ENCODE measurements at regions not wholly inside any gene's neighbourhood (a gene's known extent, or its start where the extent isn't known, plus 50 kb on each side); places are given as distances from the start of the nearest gene placed in this dataset.
"Not testable (repeated sequence)": the region's sequence is repeated elsewhere in the genome, so short reads cannot be mapped to it uniquely, and the experiment has no call there.

DNA sequence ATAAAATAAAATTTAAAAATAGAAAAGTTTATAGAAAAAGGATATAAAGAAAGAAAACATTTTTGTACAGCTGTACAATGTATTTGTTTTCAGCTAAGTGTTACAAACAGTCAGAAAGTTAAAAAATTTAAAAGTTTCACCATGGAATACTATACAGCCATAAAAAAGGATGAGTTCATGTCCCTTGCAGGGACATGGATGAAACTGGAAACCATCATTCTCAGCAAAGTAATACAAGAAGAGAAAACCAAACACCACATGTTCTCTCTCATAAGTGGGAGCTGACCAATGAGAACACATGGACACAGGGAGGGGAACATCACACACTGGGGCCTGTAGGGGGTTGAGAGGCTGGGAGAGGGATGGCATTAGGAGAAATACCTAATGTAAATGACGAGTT lies 229.9 kb upstream of the MCHR2 start:
- DNase-seq, result not testable (repeated sequence)

DNA sequence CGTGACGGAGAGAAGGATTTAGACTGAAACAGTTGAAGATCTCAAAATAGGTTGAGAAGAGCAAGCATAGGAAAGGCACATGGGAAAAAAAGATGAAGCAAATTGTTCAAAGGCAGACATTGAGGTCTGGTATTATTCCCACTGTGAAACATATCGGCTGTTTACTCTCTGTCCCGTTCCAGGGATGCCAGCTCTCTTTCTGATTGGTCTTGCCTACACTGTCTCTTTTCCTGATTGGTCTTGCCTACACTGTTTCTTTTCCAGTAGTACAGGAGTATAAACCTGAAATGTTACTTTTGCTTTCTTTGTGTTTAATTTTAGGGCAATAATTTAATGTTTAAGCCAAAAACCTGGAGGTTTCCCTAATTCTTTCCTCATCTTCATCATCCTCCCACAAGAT lies 226.5 kb upstream of the MCHR2 start:
- no peak for DNase-seq

DNA sequence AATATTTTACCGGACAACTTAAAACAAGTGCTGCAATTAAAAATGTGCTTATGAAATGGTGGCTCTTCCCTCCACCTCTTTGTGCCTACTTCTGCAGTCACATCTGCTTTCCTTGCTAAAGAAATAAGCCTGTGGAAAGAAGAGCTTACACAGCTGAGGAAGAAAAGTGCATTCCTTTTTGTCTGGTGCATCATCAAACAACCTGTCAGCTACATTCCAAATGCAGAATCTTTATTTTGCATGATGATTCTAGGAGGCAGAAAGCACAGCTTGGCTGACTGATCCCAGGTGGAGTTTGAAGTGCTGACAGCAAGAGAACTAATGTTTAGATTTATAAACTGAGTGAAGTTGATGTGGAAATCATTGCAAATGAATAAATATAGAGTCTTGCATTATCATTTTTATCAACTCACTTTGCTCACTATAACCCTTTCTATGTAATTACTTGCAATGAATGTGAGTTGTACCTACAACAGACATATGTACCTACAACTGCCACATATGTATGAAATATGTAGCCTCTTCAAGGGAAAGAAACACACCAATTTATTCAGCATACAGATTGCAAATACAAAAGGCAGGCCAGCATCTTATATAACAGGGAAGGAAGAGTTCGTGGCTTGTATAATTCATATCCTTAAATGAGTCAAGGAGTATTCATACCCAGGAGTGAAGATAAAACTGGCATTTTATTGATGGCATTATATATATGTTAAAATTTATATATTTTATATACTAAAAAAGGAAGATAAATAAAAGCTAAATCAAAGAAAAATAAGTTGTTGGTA lies 223.4 kb upstream of the MCHR2 start:
- DNase-seq, result no peak

DNA sequence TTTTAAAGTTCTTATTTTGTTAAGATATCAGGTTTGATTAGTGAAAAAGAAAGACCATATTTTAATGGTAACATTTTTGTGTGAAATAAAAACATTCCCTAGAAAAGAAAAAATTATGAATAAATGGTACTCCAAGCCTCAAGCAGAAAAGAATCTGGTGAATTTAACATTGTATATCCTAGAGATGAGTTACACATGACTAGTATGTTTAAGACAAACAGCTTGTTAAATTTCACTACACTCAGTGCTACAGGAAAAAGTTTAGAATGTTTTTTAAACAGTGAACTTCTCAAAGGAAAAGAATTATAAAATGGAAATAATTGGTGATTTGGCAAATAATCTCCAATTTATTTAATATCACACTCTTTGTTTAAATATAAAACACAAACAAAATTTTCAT lies 222.7 kb upstream of the MCHR2 start:
- DNase-seq, result no peak

DNA sequence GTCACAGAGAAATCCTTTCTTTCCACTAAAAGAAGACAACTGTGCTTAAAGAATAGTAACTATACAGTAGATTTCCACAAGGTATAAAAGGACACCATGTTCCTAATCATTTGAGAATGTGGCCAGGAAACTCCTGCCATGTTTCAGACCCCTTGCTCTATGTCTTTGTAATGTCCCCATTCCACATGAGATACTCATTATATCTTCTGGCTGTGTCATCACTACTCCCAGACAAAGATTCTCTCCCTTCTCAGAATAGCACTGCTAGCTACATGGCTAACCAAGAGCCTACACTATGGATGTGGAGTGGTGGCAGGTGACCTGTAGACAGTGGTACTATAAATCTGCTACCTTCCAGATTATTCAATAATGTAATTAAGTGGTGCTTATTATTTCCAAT lies 218.1 kb upstream of the MCHR2 start:
- DNase-seq, result no peak

DNA sequence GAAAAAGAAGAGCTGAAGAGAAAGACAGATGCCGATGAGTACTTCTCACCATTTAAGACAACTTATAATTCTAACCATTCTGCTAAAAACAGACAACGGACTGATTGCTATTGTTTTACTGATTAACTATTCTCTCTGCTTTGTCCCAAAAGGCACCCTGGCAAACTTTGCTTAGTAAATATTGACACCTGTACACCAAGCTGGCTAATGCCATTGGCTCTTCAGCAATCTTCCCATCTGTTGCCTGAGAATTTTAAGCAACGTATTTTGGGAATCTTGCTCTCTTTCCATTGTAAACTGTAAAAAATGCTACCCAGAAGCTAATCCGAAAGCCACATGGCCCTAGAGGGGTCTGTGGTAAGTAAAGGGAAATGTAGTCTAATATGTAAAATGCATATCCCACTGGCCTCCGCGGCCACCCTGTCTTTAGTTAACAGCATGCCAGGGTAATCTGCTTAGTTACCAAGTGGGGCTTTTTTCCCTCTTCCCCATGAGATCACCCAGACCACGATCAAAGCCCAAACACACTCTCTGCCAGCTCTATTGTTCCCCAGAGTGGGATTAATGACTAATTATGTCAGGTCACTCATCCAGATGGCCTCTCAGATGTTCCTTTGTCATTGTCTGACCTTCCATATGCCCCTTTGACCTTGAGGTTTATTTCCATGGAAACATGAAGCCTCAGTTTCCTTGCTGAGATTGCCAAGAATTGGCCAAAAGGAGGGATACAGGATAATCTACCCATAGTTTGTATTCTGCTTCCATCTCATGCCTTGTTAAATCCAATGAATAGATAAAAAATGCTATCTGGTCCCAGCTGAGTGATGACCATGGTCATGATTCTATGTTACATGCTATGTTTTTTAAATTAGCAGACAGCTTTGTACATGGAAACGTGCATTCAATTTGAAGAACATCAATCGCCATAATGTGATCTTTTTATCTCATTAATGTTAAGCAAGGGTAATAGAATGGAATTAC lies 216.4 kb upstream of the MCHR2 start:
- DNase-seq, result no peak

DNA sequence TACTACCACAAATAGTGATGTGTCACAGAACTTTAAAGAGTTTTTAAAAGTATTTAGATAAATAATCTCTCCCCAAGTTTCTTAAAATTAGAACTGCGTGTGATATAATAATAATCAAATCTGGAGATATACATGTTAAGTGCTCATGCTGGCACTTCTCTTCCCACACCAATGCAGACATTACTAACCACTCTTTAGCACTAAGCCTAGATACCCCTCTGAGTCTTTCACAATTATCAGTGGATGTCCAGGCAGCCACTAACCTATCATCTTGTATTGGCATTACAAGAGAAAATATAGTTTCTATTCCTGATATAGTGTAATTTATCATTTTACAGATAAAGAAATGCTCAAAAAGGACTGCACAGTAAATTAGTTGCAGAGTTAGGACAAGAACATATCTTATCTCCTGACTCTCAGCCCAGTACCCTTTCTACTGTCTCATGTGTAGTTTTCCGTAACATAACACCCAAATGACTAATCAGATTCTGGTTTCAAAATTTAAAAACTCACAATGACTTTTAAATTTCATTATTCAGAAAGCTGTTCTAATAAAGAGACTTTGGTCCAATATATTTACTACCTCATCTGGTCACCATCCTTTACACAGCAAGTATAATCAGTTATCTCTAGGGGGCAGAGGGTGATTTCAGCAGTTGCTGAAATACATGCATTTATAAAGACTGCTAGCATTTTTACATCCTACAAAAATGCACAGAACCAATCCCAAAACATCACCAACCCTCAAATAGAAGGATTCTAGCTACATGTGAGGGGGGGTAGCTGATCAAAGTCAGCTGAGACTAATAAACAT lies 215.5 kb upstream of the MCHR2 start:
- no peak for DNase-seq

DNA sequence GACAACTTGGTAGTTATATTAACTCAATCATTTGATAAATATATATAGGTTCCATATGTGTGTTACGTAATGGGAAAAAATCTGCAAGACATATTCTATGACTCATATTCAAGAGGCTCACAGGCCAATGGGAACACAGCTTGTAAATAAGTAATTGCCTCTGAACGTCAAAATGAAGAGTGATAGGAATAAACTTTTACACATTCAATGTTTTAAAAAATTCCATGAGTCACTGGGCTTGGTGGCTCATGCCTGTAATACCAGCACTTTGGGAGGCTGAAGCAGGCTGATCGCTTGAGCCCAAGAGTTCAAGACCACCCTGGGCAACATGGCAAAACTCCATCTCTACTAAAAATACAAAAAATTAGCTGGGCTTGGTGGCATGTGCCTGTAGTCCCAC lies 209.4 kb upstream of the MCHR2 start:
- DNase-seq, result no peak

DNA sequence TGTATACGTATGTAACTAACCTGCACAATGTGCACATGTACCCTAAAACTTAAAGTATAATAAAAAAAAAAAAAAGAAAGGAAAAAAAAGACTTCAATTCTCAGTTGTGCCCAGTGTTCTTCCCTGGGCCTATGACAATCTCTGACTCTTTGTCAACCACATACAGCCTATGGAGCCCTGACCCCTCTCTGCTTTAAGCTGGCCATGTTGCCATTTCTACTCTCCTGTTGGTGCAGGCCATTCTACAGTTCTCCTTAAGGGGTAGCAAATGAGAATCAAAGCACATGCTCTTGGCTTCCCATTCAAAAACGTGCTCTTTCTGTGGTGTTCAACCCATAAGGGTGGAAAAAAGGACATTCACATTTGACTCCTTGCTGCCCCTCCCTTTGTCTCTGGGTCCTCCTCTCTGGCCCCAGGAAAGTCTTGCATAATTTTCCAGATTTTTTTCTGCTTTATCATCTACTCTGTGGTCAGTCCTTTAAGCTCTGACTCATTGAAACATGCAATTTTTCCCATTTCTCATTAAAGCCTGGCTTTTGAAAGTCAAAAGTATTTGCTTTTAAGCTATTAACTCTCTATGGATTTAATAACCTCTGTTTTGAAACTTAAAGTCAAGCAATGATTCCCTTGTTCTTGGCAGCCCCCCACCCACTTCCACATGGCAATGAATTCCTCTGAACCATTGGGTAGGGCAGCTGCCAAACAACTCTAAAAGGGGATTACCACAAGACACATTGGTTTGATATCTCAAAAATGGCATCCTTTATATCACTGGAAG lies 208.6 kb upstream of the MCHR2 start:
- no peak for DNase-seq

DNA sequence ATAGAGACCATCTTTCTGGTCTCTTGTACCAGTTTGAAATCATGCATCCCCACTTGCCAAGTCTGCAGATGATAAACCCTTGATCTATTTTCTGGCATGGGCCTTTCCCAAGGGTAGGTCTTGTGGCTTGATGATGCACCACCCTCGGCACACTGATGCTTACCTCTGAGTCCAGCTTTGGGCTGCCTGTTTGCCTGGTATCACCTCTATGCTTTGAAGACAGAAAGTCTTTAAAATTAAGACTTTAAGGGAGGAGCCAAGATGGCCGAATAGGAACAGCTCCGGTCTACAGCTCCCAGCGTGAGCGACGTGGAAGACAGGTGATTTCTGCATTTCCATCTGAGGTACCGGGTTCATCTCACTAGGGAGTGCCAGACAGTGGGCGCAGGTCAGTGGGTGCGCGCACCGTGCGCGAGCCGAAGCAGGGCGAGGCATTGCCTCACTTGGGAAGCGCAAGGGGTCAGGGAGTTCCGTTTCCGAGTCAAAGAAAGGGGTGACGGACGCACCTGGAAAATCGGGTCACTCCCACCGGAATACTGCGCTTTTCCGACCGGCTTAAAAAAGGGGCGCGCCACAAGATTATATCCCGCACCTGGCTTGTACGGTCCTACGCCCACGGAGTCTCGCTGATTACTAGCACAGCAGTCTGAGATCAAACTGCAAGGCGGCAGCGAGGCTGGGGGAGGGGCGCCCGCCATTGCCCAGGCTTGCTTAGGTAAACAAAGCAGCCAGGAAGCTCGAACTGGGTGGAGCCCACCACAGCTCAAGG lies 202.4 kb upstream of the MCHR2 start:
- not testable (repeated sequence) for DNase-seq

DNA sequence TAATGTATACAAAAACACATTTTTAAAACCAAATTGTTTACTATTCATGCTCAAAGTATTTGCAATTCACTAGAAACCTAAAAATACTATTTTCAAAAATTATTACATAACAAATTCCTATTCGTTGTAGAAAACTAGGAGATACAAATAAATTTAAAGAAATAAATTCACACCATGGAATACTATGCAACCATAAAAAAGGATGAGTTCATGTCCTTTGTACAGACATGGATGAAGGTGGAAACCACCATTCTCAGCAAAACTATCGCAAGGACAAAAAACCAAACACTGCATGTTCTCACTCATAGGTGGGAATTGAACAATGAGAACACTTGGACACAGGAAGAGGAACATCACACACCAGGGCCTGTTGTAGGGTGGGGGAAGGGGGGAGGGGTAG lies 201.2 kb upstream of the MCHR2 start:
- DNase-seq, result not testable (repeated sequence)

DNA sequence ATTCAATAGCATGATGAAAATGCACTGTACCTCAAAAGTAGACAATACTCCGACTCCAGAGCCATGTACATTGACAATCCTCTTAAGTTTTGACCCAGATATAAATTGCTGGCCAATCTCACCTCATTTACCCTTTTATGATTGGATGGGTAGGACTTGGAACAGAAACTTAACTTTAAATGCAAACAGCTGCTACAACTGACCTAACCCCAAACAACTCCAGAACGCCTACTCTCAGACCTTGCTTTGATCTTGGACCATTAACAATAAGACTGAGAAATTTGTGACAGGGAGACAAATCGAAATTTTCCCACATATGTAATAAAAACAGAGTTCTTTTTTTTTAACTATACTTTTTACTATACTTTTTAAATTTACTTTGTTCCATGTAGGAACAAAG lies 200.5 kb upstream of the MCHR2 start:
- no peak for DNase-seq

DNA sequence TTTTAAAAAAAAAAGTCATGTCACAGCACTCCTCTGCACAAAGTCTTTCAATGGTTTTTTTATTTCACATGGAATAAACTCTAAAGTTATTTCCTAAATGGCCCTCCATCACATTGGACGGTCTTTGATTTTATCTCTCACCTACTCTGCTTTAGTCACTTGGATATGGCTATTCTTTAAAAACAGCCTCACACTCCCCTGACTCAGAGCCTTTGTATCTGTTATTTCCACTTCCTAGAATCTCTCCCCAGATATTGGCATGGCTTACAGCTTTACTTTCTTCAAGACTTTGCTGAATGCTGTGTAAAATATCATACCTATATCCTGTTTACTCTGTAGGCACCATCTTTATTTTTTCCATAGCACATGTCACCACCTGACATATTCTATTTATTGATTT lies 194.7 kb upstream of the MCHR2 start:
- no peak for DNase-seq

DNA sequence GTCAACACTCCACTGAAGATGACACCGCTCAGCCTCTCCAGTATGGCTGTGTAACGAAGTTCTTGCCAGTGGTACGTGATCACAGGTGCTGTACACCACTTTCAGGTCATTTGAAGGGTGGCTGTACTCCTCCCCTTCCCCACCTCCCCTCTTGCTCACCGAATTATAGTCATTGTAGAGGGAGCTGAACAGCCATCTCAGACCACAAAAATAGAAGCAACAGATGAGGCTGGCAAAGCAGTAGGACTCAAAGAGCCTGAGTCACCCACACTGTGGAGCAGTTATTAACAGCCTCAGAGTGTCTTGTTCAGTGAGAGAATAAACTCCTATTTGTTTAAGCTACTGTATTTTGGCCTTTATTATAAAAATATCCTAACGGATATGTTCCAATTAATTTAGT lies 192.5 kb upstream of the MCHR2 start:
- no peak for DNase-seq

DNA sequence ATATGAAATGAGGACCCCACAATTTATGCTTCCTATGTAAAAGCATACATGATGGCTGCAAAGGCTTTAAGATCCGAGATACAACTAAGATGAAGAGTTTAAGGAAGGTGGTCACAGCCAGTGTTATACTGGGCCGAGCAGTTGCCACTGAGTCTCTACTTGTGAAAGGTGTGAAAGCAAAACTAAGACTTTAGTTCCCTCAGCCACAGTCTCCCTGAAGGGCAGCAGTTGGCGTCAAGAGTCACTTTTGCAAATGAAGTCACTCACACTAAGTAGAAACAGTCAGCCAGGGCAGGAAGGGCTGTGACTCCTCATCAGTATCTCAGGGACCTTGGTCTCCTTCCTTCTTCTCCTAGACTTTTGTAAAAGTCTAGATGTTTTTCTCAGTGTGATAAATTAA lies 191.6 kb upstream of the MCHR2 start:
- no peak for DNase-seq

DNA sequence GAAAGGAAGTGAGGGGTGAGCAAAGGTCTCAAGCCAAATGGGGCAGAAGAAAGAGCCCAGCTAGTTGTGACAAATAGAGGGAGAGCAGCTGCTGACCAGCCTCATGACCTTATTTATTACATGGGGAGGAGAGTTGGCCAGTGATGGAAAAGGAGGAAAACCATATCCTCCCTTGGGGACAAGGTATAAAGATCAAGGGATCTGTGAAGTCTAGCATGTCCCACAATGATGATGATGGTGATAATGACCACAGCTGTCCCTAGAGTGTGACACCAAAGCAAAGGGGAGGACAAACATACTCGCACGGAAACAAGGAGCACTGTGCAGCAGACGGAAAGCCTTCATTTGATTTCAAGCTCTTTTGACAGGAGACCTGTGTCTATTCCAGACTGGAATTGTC lies 190.4 kb upstream of the MCHR2 start:
- DNase-seq, result no peak

DNA sequence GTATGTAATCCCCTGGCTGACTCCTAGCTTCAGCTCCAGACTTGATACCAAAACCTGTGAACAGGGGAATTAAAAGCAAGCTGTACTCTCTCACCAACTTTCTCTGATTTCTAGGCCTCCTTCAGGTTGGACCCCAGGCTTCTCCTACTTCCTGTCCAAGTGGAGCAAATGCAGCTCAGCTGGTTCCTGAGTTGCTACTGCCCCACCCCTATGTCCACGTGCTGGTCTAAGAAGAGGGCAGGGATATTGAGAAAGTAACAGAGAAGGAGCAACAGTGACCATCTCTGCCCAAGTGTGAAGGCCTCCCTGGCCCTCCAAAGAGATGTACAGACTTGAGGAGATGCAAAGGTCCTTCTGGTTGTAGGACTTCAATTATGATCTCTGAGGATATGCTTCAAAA lies 188.3 kb upstream of the MCHR2 start:
- no peak for DNase-seq

DNA sequence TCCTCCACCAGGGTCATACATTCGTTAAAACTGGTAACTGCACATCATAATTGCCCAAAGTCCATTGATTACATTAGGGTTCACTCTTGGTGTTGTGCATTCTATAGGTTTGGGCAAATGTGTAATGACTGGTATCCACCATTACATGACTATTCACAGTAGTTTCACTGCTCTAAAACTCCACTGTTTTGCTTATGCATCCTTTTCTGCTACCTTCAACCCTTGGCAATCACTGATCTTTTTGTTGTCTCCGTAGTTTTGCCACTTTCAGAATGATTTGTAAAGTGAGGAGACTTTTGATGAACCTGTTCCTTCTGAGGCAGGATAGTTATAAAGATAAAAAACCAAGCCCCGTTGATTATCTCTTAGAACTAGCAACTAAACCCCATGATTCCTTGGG lies 187.3 kb upstream of the MCHR2 start:
- DNase-seq, result no peak

DNA sequence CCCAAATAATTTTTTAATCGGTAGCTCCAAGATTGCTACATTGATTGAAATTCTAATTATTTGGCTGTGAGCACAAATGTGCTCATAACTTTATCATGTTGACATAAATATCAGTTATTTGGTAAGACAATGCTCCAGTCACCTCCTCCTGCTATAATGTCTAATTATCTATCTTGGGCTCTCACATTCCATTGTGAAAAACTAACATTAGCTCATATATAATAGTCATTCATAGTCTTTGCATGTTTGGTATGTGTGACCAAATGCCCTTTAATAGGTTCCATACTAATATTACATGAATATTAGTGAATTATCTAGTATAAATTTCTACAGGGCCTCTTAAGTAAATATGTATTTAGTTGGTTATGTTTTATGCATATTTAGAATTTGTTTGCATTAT lies 185.6 kb upstream of the MCHR2 start:
- DNase-seq, result no peak

DNA sequence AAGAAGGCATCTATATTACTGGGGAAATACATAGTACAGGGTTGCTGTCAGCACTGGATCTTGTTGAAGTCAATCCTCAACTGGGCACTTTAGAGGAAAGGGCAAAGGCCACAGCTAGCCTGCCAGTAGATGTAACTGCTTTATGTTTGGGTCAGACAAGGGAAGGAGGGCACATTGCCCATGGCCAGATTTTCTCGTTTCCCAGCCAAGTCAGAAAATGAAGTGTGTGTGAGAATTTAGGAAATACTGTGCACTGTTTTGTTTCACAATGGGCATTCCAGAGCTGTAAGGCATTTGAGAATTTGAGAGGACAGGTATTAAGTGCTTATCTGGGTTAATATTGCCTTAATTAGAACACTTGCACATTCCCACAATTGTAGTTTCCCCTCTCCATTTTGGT lies 183.9 kb upstream of the MCHR2 start:
- DNase-seq, result no peak

DNA sequence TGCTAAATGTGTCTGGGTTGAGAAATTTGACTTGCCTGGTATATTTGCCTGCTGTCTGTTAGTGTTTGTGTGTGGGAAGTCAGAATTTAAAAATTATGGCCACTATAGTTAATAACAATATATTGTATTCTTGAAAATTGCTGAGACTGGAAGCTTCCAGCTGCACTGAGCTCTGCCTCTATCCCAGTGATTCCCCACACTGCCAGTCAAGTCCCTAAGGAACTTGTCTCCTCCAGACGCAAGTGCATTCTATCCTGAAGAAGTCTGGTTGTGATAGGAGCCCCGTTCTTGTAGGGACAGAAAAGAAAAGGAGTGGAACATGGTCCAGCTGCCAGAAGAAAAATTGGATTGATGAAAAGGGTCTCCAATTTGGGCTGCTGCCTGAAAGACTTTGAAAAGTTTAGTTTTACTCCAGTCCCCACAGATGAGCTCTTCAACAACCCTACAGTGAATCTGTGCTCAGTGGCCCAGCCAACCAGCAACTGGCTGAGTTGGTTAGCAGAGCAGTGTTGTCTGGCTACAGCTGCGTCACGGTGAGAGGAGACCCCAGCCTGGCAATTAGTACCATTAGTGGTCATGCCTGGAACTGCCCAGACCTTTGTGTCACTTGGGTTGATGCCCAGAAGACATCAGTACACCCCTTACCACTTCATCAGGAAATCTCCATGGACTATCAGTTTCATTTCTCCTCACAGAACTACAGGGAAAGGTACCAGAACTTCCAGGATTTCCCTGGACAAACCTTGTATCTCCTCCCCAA lies 183.1 kb upstream of the MCHR2 start:
- no peak for DNase-seq
